K562 (cell line): ENCODE measurements at regions not wholly inside any gene's neighbourhood (a gene's known extent, or its start where the extent isn't known, plus 50 kb on each side); places are given as distances from the start of the nearest gene placed in this dataset.

Source experiments
- ATAC-seq: fragments of 200-7000 bp; cut with Tn5 transposase; 3 replicates; pipeline ENCODE4 v1.9.1; 2020; ENCODE audit warnings: moderate library complexity
- BruUV-seq: library from RNA; stranded (reverse); fragments of 400-500 nt; replicated peaks from 2 replicates; lab custom pipeline; 2021; lab: Mats Ljungman, UMichigan
- CTCF ChIA-PET: fragments of 300-600 bp; formaldehyde crosslinking; extraction: SDS; loops from one replicate; lab custom pipeline; 2021; ENCODE audit warnings: low intra/inter-chr PET ratio; lab: Yijun Ruan, JAX
- POLR2A ChIA-PET: fragments of 300-600, 350-650 bp; sonication (Branson Sonifier 250); formaldehyde crosslinking; extraction: SDS; loops from one replicate; lab custom pipeline; 2021; ENCODE audit warnings: antibody characterized with exemption, inconsistent platforms; lab: Yijun Ruan, JAX
- DNase-seq, 4 experiments: peaks; one replicate each; pipeline versions ENCODE4 v3.0.0 to v3.0.0-alpha.2; 2011 to 2018; ENCODE audit warnings: low spot score in 3 of 4, mixed read lengths in 3 of 4; ENCODE audit errors: extremely low read depth in 1 of 4
- FAIRE-seq: peaks from 2 replicates; lab custom pipeline; 2011; peaks lifted over from hg19 to GRCh38; lab: Jason Lieb, UNC
- H2AFZ ChIP-seq: 2 replicates; pipeline ENCODE4 v1.6.0; 2011; ENCODE audit warnings: low read depth, low read length, control low read depth, inconsistent platforms
- H3K27ac ChIP-seq: fragments of 200-600 bp; 3 replicates; pipeline ENCODE4 v1.8.0; 2011; ENCODE audit warnings: low read depth, mild to moderate bottlenecking, control low read depth, inconsistent platforms, low read length, moderate library complexity, mixed read lengths; ENCODE audit errors: extremely low read depth
- H3K27me3 ChIP-seq, 2 experiments: fragments of 300-600 bp in 1 of 2; 2 replicates in 1 of 2; 3 replicates in 1 of 2; pipeline versions ENCODE4 v1.6.0 to v1.8.0; 2011; ENCODE audit warnings: inconsistent platforms in 2 of 2, low read length in 2 of 2, mild to moderate bottlenecking in 1 of 2, mixed read lengths in 1 of 2, moderate library complexity in 1 of 2; ENCODE audit not compliant: control insufficient read depth in 2 of 2, insufficient read depth in 2 of 2
- H3K36me3 ChIP-seq: fragments of 300-600 bp; 3 replicates; pipeline ENCODE4 v1.8.0; 2011; ENCODE audit warnings: mild to moderate bottlenecking, low read length, inconsistent platforms; ENCODE audit not compliant: control insufficient read depth, insufficient read depth
- H3K4me1 ChIP-seq, 2 experiments: fragments of 200-600 bp in 1 of 2; replicated peaks in 1 of 2; 2 replicates in 1 of 2; 3 replicates in 1 of 2; pipeline versions ENCODE4 v1.5.1 to v1.8.0; 2011; ENCODE audit warnings: inconsistent platforms in 2 of 2, low read length in 2 of 2, mild to moderate bottlenecking in 1 of 2, mixed read lengths in 1 of 2, moderate library complexity in 1 of 2; ENCODE audit not compliant: control insufficient read depth in 2 of 2, insufficient read depth in 2 of 2
- H3K4me2 ChIP-seq: 2 replicates; pipeline ENCODE4 v1.6.1; 2011; ENCODE audit warnings: low read length, control low read depth, inconsistent platforms, mixed read lengths; ENCODE audit not compliant: insufficient read depth
- H3K4me3 ChIP-seq: fragments of 200-600 bp; sonication (generic), shearing (Covaris generic); 2 replicates; pipeline ENCODE4 v1.5.1; 2016; ENCODE audit warnings: control low read depth, inconsistent platforms
- H3K79me2 ChIP-seq: fragments of 200-600 bp; 3 replicates; pipeline ENCODE4 v1.8.0; 2011; ENCODE audit warnings: low read length, inconsistent platforms; ENCODE audit not compliant: control insufficient read depth, insufficient read depth
- H3K9ac ChIP-seq, 2 experiments: 2 replicates each; pipeline versions ENCODE4 v1.6.0 to v1.6.1; 2011; ENCODE audit warnings: low read depth in 2 of 2, low read length in 2 of 2, control low read depth in 1 of 2, inconsistent platforms in 1 of 2, mild to moderate bottlenecking in 1 of 2, mixed read lengths in 1 of 2; ENCODE audit not compliant: insufficient read depth in 1 of 2
- H3K9me1 ChIP-seq: one replicate; pipeline ENCODE4 v1.6.0; 2011; ENCODE audit warnings: inconsistent platforms, mild to moderate bottlenecking, low read length, moderate library complexity; ENCODE audit not compliant: control insufficient read depth, insufficient read depth
- H3K9me3 ChIP-seq: replicated peaks from 2 replicates; pipeline ENCODE4 v1.5.1; 2011; ENCODE audit warnings: low read depth, low read length, inconsistent platforms; ENCODE audit not compliant: control insufficient read depth, insufficient read depth
- H4K20me1 ChIP-seq: replicated peaks from 2 replicates; pipeline ENCODE4 v1.6.1; 2011; ENCODE audit warnings: low read length, inconsistent platforms, mixed read lengths; ENCODE audit not compliant: control insufficient read depth, insufficient read depth
- CBX5 ChIP-seq: IDR thresholded peaks from 2 replicates; pipeline ENCODE4 v1.6.1; 2014; ENCODE audit warnings: low read depth, borderline replicate concordance
- ETS1 ChIP-seq: conservative IDR thresholded peaks from 2 replicates; pipeline ENCODE4 v1.6.1; 2011; ENCODE audit warnings: low read depth, mild to moderate bottlenecking, low read length; ENCODE audit not compliant: control insufficient read depth
- PRMT5 ChIP-seq: sonication (generic); formaldehyde crosslinking; IDR thresholded peaks from 2 replicates; pipeline ENCODE4 v1.5.0; 2020; ENCODE audit warnings: missing genetic modification reagents
- WGBS: fragments of 100-300 bp; shearing (Covaris generic); methylation state at CpG from one replicate; pipeline ENCODE4 v1.1.6; 2016; ENCODE audit warnings: low coverage, mixed read lengths; ENCODE audit not compliant: insufficient coverage; ENCODE audit errors: missing lambda C conversion rate; 5-methylcytosine and 5-hydroxymethylcytosine counted together
- in situ Hi-C: fragments of 300-500 bp; cut with MboI; formaldehyde crosslinking; loops from 4 replicates; pipeline ENCODE4 v1.15.0; 2018; ENCODE audit warnings: inconsistent platforms, mixed read lengths
- intact Hi-C: fragments of 100-400 bp; cut with micrococcal nuclease; formaldehyde crosslinking; loops from 2 replicates; pipeline ENCODE4 v1.14.2; 2022
- TF ChIP-seq, protein P1 (sequence below), 2 experiments: IDR thresholded peaks in 1 of 2; conservative IDR thresholded peaks in 1 of 2; 2 replicates each; pipeline ENCODE4 v1.6.1; 2016; ENCODE audit warnings: low read depth in 2 of 2, mild to moderate bottlenecking in 1 of 2, missing compliant biosample characterization in 1 of 2, missing genetic modification characterization in 1 of 2, moderate library complexity in 1 of 2

- no peak for FAIRE-seq
- no peak overlapping the region for H3K9ac ChIP-seq
- H2AFZ ChIP-seq = no peak overlapping the region
- H3K27ac ChIP-seq = no peak overlapping the region
- peaks cover 4% of the 10 kb centered on the region for H3K9me1 ChIP-seq
- TF ChIP-seq, protein P1, sequence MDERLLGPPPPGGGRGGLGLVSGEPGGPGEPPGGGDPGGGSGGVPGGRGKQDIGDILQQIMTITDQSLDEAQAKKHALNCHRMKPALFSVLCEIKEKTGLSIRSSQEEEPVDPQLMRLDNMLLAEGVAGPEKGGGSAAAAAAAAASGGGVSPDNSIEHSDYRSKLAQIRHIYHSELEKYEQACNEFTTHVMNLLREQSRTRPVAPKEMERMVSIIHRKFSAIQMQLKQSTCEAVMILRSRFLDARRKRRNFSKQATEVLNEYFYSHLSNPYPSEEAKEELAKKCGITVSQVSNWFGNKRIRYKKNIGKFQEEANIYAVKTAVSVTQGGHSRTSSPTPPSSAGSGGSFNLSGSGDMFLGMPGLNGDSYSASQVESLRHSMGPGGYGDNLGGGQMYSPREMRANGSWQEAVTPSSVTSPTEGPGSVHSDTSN (CRISPR knock-in tag; IDR thresholded peaks at IDR 0.05; ENCODE audit: low read depth) = peak; percentile 12; the same call in 1 of the 2 replicates
- TF ChIP-seq, protein P1 (tag; conservative IDR thresholded peaks at IDR 0.05; ENCODE audit: low read depth) = no peak
- TF ChIP-seq PRMT5 (CRISPR knock-in tag) (0 out of 2 replicates have a peak, but pooled peaks have one; percentile 21), ETS1 (0 out of 2 replicates have a peak, but pooled peaks have one; percentile 19), CBX5 (no peak)
- H3K27me3 ChIP-seq = peaks cover 11 to 48% of the 10 kb centered on the region in 2 experiments; a peak in 4 of 5 replicates
- no peaks in the 10 kb centered on the region for H3K79me2 ChIP-seq
- H3K4me3 ChIP-seq = no peak overlapping the region
- peak in 1 of 4 experiments; percentile 41 for DNase-seq
- 0% methylated on average over 3 of the region's 3 CpGs for WGBS
- no peaks in the 10 kb centered on the region for H3K4me1 ChIP-seq
- no peak overlapping the region for H3K4me2 ChIP-seq
- intact Hi-C loops (no loop called here), in situ Hi-C loops (no loop called here)
- H4K20me1 ChIP-seq = peaks cover 65% of the 10 kb centered on the region
- no peaks in the 10 kb centered on the region for H3K9me3 ChIP-seq
- ATAC-seq = peak; percentile 1
- no peaks in the 10 kb centered on the region for H3K36me3 ChIP-seq
- no TSS peak for BruUV-seq
- CTCF ChIA-PET = interaction anchor here (0.9 kb wide), 1 partner anchor 17 kb away, joined by 4 read pairs; no protein-coding TSS in a partner anchor
- POLR2A ChIA-PET = interaction anchor here (0.7 to 3.2 kb wide), 10 partner anchors 10 to 70 kb away, joined by 3 to 26 read pairs (median 4); no protein-coding TSS in a partner anchor
Measured at GRCh38 chr22:22820076-22820475, 67.5 kb upstream of the IGLL5 start.
